HepG2 (cell line): ENCODE measurements at regions not wholly inside any gene's neighbourhood (a gene's known extent, or its start where the extent isn't known, plus 50 kb on each side); places are given as distances from the start of the nearest gene placed in this dataset.

Source experiments
- CTCF ChIP-seq: sonication (generic); formaldehyde crosslinking; IDR thresholded peaks from 2 replicates; pipeline ENCODE4 v1.5.0; 2020; ENCODE audit warnings: mild to moderate bottlenecking, missing genetic modification reagents, moderate library complexity
- HNF4A ChIP-seq: sonication (generic); formaldehyde crosslinking; IDR thresholded peaks from 2 replicates; pipeline ENCODE4 v1.4.0; 2020; ENCODE audit warnings: missing genetic modification reagents
- MTERF4 ChIP-seq: sonication (generic); formaldehyde crosslinking; IDR thresholded peaks from 2 replicates; pipeline ENCODE4 v1.8.0; 2023; ENCODE audit warnings: mild to moderate bottlenecking, missing genetic modification reagents
- POLR2A ChIP-seq, 2 experiments: IDR thresholded peaks; 2 replicates each; pipeline ENCODE4 v1.6.1; 2011; ENCODE audit warnings: low read depth in 2 of 2, low read length in 2 of 2, mild to moderate bottlenecking in 1 of 2, moderate library complexity in 1 of 2; ENCODE audit not compliant: insufficient read depth in 1 of 2
- REST ChIP-seq, 2 experiments: IDR thresholded peaks; 2 replicates each; pipeline ENCODE4 v1.6.1; 2011 to 2012; ENCODE audit warnings: low read length in 2 of 2, borderline replicate concordance in 1 of 2, low read depth in 1 of 2, mild to moderate bottlenecking in 1 of 2, moderate library complexity in 1 of 2
- ZGPAT ChIP-seq: IDR thresholded peaks from 2 replicates; pipeline ENCODE4 v1.6.1; 2016; ENCODE audit warnings: mild to moderate bottlenecking
- ZNF18 ChIP-seq: sonication (generic); formaldehyde crosslinking; IDR thresholded peaks from 2 replicates; pipeline ENCODE4 v1.8.0; 2022; ENCODE audit warnings: mild to moderate bottlenecking, missing genetic modification reagents; ENCODE audit not compliant: insufficient replicate concordance
- ZNF205 ChIP-seq: IDR thresholded peaks from 2 replicates; pipeline ENCODE4 v1.6.1; 2018; ENCODE audit warnings: missing biosample characterization, missing genetic modification reagents
- ZNF572 ChIP-seq: sonication (generic); formaldehyde crosslinking; IDR thresholded peaks from 2 replicates; pipeline ENCODE4 v1.5.1; 2020; ENCODE audit warnings: mild to moderate bottlenecking, missing genetic modification reagents

- TF ChIP-seq ZNF205 (CRISPR knock-in tag) (no peak), MTERF4 (CRISPR knock-in tag) (no peak), CTCF (no peak), ZNF18 (no peak), POLR2A (IDR thresholded peaks at IDR 0.05; ENCODE audit: insufficient read depth in 1 of 2, low read depth in 2 of 2, low read length in 2 of 2) (no peak), HNF4A (CRISPR knock-in tag) (no peak), REST (IDR thresholded peaks at IDR 0.05; ENCODE audit: borderline replicate concordance in 1 of 2, low read depth in 1 of 2, low read length in 2 of 2) (no peak), ZNF572 (CRISPR knock-in tag) (no peak), ZGPAT (CRISPR knock-in tag) (no peak)
Observed at GRCh38 chr2:167900435-167901114, 346.8 kb downstream of the STK39 start.
